Nephron progenitor cell (in vitro differentiated cells): ENCODE measurements at regions not wholly inside any gene's neighbourhood (a gene's known extent, or its start where the extent isn't known, plus 50 kb on each side); places are given as distances from the start of the nearest gene placed in this dataset.

Experiments used
- DNase-seq: peaks from one replicate; pipeline ENCODE4 v3.0.0; 2021
- H3K27ac Mint-ChIP-seq: 2 replicates; pipeline ENCODE4 v1.8.0; 2021; ENCODE audit warnings: mild to moderate bottlenecking, moderate library complexity, mixed read lengths
- H3K27me3 Mint-ChIP-seq: 2 replicates; pipeline ENCODE4 v1.8.0; 2021; ENCODE audit warnings: mild to moderate bottlenecking, low read depth, mixed read lengths; ENCODE audit not compliant: poor library complexity
- H3K36me3 Mint-ChIP-seq: 2 replicates; pipeline ENCODE4 v1.8.0; 2021; ENCODE audit warnings: low read depth, mixed read lengths
- H3K4me1 Mint-ChIP-seq: 2 replicates; pipeline ENCODE4 v1.8.0; 2021; ENCODE audit warnings: mixed read lengths
- H3K4me3 Mint-ChIP-seq: 2 replicates; pipeline ENCODE4 v1.8.0; 2021; ENCODE audit warnings: mild to moderate bottlenecking, moderate library complexity, mixed read lengths
- H3K9me3 Mint-ChIP-seq: 2 replicates; pipeline ENCODE4 v1.8.0; 2021; ENCODE audit warnings: mild to moderate bottlenecking, moderate library complexity, mixed read lengths
- TF ChIP-seq, protein P1 (sequence below): fragments of 200-600 bp; sonication (generic); IDR thresholded peaks from 2 replicates; pipeline ENCODE4 v1.5.0; 2021; ENCODE audit warnings: antibody characterized with exemption

DNA sequence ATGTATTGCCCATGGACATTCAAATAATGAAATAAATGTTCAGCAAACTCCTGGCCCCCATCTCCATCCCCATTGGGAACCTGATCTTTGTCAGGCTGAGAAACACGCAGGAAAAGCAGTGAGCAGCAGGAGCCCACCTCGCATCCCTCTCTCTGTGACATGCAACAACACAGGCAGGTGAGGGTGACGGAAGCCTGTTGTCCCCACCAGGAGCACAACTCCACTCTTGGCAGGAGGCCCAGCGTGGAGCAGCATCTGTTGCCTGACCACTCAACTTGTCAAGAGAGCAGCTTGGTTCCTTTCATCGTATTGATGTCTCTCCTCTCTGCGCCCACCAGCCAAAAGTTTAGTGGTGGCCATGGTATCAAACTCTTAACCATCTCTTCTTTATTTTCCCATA is 586.9 kb upstream of the ARID1B start:
- H3K4me1 Mint-ChIP-seq: peaks cover 3% of the 10 kb centered on the region
- no peak overlapping the region for H3K4me3 Mint-ChIP-seq
- no peaks in the 10 kb centered on the region for H3K9me3 Mint-ChIP-seq
- TF ChIP-seq, protein P1, sequence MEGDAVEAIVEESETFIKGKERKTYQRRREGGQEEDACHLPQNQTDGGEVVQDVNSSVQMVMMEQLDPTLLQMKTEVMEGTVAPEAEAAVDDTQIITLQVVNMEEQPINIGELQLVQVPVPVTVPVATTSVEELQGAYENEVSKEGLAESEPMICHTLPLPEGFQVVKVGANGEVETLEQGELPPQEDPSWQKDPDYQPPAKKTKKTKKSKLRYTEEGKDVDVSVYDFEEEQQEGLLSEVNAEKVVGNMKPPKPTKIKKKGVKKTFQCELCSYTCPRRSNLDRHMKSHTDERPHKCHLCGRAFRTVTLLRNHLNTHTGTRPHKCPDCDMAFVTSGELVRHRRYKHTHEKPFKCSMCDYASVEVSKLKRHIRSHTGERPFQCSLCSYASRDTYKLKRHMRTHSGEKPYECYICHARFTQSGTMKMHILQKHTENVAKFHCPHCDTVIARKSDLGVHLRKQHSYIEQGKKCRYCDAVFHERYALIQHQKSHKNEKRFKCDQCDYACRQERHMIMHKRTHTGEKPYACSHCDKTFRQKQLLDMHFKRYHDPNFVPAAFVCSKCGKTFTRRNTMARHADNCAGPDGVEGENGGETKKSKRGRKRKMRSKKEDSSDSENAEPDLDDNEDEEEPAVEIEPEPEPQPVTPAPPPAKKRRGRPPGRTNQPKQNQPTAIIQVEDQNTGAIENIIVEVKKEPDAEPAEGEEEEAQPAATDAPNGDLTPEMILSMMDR: no peak
- no peaks in the 10 kb centered on the region for H3K36me3 Mint-ChIP-seq
- peaks cover 4% of the 10 kb centered on the region for H3K27me3 Mint-ChIP-seq
- DNase-seq: no peak
- no peak overlapping the region for H3K27ac Mint-ChIP-seq

DNA sequence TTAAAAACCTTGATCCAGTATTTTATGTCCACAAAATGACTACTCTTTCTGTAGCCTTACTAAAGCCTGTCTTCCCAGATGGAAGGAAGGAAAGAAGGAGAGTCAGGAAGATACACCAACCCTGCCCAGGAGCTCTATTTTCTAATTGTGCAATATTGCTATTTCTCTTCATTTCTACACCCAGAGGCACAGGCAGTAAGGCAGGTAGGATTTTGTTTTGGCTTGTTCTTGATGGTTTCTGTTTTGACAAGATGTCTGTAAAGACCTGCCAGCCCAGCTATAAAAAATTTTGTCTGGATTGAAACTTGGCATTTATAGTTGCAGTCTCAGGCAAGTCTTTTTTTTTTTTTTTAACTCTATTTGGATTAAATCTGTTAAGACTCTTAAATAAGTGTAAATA is 587.5 kb upstream of the ARID1B start:
- peaks cover 3% of the 10 kb centered on the region for H3K4me1 Mint-ChIP-seq
- no peak overlapping the region for H3K27ac Mint-ChIP-seq
- DNase-seq: no peak
- H3K27me3 Mint-ChIP-seq: peaks cover 4% of the 10 kb centered on the region
- H3K9me3 Mint-ChIP-seq: no peaks in the 10 kb centered on the region
- TF ChIP-seq, protein P1: no peak
- no peaks in the 10 kb centered on the region for H3K36me3 Mint-ChIP-seq
- no peak overlapping the region for H3K4me3 Mint-ChIP-seq

DNA sequence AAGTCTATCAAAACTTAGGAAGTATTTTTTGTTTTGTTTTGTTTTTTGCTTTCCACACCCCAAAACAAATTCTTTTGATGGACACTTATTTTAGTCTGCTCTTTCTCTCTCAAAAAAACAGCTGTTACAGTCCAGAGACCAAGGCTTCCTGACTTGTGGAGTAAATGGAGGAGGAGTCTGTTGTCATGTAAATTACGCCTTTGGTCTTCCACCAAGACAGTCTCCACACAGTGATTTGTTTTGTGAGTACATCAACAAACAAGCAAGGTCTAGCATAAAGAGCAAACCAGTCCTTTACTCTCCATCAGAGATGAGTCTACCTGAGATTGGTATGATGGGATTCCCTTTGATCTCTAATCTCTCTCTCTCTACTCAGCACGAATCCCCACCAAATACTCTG is 588.0 kb upstream of the ARID1B start:
- no peak for DNase-seq
- peaks cover 3% of the 10 kb centered on the region for H3K4me1 Mint-ChIP-seq
- no peak overlapping the region for H3K4me3 Mint-ChIP-seq
- H3K36me3 Mint-ChIP-seq: no peaks in the 10 kb centered on the region
- H3K27ac Mint-ChIP-seq: no peak overlapping the region
- peaks cover 4% of the 10 kb centered on the region for H3K27me3 Mint-ChIP-seq
- TF ChIP-seq, protein P1: no peak
- H3K9me3 Mint-ChIP-seq: no peaks in the 10 kb centered on the region

DNA sequence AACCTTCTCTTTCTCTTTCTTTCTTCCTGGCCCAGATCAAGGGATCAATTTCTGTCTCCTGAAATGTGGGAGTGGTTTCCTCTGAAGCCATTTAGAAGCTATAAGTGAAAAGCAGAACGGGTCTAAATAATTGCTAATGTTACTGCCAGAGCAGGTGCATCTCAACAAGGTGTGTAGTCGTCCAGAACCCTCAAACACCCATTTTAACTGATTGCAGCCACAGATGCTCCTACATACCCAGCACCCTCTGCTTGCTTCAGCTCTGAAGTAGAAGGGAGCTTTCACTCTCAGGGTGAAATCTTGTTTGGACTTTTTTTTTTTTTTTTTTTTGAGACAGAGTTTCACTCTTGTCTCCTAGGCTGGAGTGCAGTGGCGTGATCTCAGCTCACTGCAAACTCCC is 592.1 kb upstream of the ARID1B start:
- Mint-ChIP-seq H3K27ac (no peak overlapping the region), H3K27me3 (no peaks in the 10 kb centered on the region), H3K4me3 (no peak overlapping the region), H3K9me3 (no peaks in the 10 kb centered on the region), H3K36me3 (no peaks in the 10 kb centered on the region), H3K4me1 (peaks cover 3% of the 10 kb centered on the region)
- TF ChIP-seq, protein P1: no peak
- DNase-seq: no peak

DNA sequence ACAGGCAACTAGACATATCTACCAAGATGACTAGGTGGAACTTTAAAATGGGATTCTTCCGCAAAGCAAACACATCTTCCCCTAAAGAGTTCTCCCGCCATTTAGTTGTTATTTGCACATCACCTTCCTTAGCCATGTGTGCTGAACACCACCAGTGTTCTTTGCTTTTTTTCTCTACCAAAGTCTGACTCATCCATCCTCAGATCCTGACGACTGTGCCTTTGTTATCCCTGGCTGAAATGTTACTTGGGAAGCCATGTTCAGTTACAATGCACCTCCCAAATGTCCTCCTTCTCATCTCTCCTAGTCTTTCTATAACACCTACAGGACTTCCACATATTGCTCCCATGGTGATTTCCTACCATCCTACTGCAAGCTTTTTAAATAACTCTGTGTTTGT is 593.5 kb upstream of the ARID1B start:
- H3K36me3 Mint-ChIP-seq: no peaks in the 10 kb centered on the region
- DNase-seq: no peak
- no peak overlapping the region for H3K27ac Mint-ChIP-seq
- TF ChIP-seq, protein P1: no peak
- no peaks in the 10 kb centered on the region for H3K9me3 Mint-ChIP-seq
- H3K4me3 Mint-ChIP-seq: no peak overlapping the region
- H3K4me1 Mint-ChIP-seq: no peaks in the 10 kb centered on the region
- H3K27me3 Mint-ChIP-seq: no peaks in the 10 kb centered on the region

DNA sequence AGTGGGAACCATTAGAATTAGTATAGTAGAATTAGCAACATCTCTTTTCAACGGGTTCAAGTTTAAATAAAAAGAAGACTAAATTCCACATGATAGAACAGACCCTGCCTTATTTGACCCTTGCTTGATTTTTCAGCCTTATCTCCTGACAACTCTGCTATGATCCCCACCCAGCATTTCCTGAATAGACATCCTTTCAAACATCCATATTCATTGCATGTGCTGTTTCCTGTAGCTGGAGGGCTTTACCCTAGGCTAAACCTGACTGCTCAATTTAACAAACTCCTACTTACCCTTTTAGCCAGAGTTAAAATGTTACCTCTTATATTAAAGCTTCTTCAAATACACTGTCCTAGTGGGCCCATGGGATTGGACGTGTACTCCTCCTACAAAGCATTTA is 594.8 kb upstream of the ARID1B start:
- peaks cover 4% of the 10 kb centered on the region for H3K9me3 Mint-ChIP-seq
- TF ChIP-seq, protein P1: no peak
- H3K27ac Mint-ChIP-seq: no peak overlapping the region
- peaks cover under 1% of the 10 kb centered on the region for H3K27me3 Mint-ChIP-seq
- no peak for DNase-seq
- H3K36me3 Mint-ChIP-seq: no peaks in the 10 kb centered on the region
- no peaks in the 10 kb centered on the region for H3K4me1 Mint-ChIP-seq
- no peak overlapping the region for H3K4me3 Mint-ChIP-seq
